ENCODE measurements at regions not wholly inside any gene's neighbourhood (a gene's known extent, or its start where the extent isn't known, plus 50 kb on each side); places are given as distances from the start of the nearest gene placed in this dataset.
"Not testable (repeated sequence)": the region's sequence is repeated elsewhere in the genome, so short reads cannot be mapped to it uniquely, and the experiment has no call there.

DNA sequence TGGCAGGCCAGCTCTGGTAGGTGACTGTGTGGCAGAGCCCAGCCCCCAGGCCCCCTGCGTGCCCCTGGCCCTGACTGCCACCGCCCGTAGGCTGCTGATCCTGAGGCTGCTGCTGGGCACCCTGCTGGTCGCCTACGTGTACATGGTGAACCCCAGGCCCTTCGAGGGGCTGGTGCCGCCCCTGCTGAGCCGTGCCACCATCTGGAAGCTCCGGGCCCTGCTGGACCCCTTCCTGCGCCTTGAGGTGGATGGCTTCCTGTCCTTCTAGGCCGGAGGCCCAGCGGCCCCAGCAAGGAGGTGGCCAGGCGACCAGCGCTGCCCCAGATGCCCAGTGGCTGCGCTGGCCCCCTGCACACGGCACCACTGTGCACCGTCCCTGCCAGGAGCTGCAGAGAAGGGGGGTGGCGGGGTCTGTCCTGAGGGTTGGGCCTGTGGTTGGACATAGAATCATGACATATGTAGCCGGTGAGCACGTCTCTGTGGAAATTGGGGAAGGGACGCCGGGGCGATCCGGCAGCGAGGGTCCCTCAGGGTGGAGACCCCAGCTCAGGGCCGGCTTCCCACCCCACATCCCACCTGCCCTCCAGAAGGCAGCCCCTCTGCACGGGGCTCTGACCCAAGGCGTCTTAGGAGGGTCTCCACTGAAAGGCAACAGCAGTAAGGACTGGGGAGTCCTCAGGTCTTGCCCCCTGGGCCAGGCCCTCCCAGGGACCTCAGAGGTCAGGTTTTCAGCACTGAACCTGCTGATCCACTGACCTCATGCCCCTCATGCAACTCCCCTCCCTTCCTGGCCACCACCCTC lies 185.4 kb downstream of the IGLL1 start:
- no peak for DNase-seq (ENCODE audit: low spot score)

DNA sequence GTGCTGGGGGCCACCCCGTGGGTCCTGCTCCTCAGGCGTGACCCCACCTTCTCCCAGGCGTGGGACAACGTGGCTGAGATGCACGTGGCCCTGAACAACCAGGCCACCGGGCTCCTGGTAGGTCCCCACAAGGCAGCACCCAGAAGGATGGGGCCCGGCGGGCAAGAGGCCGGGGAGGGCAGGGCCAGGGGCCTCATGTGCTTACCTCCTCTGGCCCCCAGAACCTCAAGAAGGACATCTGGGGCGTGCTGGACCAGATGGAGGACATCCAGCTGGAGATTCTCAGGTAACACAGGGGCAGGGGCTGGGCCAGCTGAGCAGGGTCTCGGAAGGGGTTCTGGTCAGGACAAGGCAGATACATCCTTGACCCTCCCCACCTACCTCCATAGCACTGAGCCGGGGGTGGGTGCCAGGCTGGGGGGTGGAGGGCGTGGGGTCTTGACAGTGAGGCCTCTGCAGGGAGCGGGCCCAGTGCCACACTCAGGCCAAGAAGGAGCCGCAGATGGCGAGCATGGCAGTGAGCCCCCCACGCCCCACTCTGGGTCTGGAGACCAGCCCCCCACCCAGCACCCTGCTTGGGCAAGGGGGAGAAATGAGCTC lies 186.3 kb downstream of the IGLL1 start:
- DNase-seq (ENCODE audit: low spot score), result no peak

DNA sequence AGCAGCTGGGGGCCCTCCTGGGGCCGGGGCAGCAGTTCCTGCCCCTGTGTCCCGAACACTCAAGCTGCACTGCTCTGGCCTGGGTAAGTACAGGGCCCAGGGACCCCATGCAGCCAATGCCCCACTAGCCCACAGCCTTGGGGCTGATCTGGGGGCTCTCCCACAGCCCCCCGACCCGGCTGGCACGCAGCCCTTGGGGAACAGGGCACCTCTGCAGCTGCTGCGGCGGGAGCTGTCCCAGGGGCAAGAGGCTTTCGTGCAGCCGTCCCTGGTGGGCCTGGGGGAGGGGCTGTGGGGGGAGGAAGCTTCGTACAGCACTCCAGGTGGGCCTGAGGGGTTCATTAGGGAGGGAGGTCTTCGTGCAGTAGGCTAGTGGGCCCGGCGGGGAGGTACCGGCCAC lies 186.9 kb downstream of the IGLL1 start:
- not testable (repeated sequence) for DNase-seq (ENCODE audit: low spot score)

DNA sequence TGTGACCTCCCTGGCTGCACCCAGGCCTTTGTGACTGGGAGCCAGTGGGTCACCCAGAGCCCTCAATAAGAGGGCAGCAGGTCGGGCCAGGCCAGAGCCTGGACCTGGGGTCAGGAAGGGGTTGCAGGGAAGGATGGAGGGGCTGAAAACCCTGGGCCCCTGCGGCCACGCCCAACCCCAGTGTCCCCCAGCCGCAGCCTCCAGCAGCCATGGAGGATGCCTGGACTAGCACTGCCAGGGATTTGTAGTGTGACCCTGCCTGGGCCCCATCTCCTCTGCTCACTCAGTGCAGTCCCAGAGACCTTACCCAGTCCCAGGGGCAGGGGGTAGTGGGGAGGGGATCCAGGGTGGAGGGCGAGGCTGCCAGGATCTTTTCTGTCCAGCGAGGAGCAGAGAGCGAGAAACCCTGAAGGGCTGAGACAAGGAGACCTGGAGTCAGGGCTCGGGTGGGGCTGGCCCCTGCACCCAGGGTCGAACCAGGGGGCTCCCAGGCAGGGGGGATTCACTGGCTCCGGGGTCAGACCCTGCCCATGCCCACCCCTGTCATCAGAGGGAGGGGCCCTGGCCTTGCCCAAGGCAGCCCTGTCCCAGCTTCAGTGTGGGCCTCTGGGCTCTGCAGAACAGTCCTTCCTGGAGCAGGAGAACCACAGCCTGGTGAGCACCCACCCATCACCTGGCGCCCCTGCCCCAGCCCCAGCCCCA lies 187.5 kb downstream of the IGLL1 start:
- DNase-seq (ENCODE audit: low spot score), result no peak

DNA sequence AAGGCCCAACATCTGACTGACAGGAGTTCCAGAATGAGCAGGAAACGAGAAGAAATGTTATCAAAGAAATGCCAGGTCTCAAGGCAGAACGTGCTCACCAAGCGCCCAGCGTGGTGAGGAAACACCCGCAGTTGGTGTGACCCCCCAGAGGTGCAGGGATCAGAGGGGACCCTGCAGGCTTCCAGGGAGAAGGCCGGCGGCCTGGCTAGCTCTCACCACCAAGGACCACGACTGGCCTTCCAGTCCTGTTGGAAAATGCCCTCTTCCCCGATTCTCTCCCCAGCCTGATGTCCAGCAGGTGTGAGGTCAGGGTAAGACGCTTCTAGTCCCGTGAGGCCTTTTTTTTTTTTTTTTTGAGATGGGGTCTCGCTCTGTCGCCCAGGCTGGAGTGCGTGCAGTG lies 189.1 kb downstream of the IGLL1 start:
- no peak for DNase-seq (ENCODE audit: low spot score)

DNA sequence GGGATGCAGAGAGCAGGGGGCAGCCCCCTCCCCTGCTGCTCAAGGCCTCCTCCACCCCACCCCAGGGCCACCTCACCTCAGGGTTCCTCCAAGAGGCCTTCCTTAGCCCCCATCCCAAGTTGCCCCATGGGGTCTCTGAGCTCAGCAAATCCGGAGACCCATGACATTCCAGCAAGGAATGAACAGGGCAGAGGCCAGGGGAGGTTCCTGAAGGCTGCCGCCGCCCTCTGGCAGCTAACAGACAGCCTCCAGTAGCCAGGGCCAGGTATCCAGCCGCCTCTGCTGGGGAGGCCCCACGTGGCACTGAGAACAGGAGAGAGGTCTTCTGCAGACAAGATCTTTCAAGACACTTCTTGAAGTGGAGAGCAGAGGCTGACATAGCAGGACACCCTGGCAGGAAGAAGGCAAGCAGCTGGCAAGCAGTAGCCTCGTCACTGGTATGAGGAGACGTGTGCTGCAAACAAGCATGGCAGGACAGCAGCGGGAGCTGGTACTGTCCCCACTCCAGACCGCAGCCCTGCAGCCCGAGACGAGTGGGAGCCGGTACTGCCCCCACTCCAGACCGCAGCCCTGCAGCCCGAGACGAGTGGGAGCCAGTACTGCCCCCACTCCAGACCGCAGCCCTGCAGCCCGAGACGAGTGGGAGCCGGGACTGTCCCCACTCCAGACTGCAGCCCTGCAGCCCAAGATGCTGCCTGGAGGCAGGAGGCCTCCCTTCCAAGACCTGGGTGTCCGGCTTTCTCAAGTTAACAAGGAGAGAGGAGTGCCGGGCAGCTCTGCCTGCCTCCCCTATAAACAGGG lies 190.6 kb downstream of the IGLL1 start:
- no peak for DNase-seq (ENCODE audit: low spot score)

DNA sequence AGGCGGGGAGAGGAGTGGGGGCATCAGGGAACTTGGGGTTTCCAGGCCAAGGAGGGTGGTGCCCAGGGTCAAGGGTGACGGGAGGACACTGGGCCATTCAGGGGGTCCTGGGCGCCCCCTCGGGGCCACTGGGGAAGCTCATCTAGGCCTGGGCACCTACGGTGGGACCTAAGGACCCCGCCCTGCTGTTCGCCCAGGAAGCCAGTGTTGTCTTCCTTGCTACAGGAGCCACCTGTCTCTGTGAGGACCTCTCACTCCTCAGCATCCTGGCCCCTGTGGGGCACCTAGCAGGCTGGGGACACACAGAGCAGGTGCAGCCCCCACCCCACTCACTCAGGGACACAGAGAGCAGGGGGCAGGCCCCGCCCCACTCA lies 191.6 kb downstream of the IGLL1 start:
- DNase-seq (ENCODE audit: low spot score), result no peak

DNA sequence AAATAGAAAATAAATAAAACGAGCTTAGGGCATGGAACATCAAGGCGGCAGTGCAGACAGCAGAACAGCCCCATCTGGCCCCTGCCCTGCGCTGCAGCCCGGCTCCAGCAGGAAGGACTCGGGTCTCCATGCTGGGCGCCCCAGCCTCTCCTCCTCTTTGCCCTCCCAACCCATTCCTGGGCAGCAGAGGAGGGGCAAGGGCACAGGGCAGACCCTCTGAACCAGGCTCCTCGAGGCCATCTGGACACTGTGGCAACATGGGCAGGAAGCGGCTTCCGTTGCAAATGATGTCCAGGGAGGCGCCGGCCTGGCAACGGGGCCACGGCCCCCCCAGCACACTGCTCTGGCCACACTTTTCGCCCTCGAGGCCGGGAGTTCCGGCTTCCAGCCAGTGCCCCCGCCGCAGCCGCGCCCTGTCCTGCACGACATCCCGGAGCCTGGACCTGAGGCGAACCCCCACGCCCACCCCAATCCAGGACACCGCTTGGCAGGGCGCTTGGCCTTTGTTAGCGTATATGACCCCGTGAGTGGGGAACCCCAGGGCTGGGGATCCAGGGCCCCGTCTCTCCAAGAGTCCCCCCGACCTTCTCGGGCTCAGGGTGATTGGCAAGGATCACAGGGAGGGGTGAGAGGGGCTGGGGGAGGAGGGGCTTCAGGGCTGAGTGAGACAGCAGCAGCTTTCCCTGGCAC lies 192.1 kb downstream of the IGLL1 start:
- no peak for DNase-seq (ENCODE audit: low spot score)

DNA sequence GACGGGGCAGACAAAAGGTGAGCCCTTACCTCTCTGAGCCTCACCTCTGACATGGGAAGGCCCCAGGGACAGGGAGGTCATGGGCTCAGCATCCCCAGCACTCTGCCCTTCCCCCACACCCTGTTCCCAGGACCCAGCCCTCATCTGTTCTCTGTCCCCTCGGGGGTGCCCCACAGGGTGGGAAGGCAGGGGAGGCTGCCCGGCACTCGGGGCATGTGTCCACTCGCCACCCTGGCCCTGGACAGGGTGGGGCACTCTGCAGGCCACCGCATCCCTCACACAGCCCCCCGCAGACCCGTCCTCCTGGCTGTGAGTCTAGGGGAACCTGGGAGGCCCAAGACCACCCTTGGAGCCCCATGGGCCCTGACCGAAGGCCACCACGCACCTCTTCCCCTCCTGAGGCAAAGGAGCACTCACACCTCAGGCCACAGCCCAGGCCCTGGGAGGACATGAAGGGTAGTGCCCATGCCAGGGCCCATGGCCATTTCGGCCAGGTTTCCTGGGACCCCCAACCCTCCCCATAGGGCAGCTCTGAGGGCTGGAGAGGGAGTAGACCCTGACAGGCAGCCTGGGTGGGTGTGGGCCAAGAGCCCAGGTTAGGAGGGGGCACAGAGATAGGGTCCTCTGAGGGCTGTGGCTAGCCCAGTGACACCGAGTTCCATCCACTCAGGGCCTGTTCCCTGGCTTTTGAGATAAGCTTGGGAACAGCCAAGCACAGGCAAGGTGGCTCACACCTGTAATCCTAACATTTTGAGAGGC lies 193.1 kb downstream of the IGLL1 start:
- DNase-seq (ENCODE audit: low spot score), result no peak

DNA sequence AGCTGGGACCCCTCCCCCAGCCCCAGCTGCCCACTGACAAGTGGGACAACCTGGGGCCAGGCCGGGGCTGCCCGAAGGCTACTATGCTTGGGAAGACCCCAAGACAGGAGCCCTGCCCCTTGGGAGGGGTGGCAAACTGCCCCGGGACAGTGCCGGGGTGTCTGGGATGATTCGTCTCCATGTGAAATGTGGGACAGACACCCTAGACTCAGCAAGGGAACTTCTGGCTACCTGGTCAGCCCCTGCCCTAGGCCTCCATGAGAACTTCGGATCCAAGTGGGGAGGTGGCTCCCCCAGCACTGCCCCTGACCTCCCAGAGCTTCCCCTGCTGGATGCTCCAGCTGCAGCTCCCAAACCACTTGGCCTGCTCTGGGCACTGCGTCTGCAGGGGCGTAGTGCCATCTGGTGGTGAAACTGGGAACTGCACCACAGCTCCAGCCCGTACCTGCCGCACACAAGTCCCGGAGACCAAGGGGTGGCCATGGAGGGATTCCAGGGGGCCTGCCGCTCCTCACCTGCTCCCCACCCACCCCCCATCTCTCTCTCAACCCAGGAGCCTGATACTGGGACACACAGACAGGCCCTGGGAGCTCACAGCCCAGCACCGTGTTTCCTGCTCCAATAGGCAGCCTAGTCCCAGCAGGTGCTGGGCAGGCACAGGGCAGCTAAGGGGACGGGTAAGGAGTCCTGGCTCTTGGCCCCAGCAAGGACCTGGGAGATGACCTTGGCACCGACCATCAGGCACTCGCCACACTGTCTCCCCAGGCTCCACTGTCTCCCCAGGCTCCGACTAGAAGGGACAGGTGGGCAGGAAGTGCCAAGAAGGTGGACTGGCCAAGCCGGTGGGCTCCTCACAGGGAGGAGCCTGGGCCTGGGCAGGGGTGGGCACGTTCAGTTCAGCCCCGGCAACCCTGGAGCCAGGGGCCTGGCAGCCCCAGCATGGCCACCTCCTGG lies 194.1 kb downstream of the IGLL1 start:
- peak; percentile 70 for DNase-seq (ENCODE audit: low spot score)

DNA sequence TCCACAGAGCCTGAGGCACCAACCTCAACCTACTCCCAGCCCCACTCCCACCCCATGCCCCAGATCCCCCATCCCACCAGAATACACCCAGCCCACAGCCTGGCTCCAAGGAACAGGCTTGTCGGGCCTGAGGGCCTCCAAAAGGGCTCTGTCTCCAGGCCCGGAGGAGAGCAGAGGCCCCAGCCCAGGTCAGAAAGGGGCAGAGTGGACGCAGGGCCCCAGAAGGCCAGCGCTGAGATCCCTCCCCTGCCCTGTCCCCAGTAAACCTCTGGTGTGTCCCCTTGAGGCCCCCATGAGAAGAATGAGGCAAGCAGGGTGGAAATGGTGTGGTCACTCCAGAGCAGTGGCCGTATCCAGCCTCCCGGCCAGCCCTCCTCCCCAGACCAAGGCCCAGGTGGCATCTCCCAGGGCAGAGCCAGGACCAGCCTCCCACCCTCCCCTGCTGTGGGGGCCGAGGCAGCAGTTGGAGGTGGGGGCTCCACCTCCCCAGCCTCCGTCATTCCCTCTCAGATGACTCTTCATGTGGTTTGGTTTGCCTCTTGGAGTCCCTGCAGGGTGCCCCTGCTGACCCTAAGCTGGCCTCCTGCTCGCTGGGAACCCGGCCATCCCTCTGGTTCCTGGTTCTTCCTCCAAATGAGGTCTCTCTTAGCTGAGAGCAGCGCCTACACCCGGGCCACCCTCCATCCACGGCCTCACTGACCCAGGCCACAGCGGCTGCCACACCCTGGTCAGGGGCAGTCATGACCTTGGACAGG lies 195.0 kb downstream of the IGLL1 start:
- no peak for DNase-seq (ENCODE audit: low spot score)

DNA sequence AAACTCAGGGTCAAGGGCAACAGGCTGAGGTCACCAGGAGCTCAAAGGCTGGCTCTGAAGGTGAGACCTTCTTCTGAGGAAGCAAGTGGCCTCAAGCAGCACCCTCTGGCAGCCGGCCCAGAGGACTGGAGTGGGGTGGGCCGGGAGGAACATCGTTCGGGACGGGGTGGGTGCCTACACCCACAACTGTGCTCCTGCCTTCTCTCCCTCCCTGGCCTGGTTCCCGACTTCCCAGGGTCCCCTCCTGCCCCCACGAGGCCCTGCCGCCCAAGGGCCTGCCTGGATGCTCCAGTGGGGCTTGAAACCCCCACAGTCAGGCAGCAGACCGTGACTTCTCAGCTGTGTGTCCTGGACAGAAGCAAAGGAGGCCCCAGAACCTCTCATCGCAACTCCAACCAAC lies 195.7 kb downstream of the IGLL1 start:
- no peak for DNase-seq (ENCODE audit: low spot score)

DNA sequence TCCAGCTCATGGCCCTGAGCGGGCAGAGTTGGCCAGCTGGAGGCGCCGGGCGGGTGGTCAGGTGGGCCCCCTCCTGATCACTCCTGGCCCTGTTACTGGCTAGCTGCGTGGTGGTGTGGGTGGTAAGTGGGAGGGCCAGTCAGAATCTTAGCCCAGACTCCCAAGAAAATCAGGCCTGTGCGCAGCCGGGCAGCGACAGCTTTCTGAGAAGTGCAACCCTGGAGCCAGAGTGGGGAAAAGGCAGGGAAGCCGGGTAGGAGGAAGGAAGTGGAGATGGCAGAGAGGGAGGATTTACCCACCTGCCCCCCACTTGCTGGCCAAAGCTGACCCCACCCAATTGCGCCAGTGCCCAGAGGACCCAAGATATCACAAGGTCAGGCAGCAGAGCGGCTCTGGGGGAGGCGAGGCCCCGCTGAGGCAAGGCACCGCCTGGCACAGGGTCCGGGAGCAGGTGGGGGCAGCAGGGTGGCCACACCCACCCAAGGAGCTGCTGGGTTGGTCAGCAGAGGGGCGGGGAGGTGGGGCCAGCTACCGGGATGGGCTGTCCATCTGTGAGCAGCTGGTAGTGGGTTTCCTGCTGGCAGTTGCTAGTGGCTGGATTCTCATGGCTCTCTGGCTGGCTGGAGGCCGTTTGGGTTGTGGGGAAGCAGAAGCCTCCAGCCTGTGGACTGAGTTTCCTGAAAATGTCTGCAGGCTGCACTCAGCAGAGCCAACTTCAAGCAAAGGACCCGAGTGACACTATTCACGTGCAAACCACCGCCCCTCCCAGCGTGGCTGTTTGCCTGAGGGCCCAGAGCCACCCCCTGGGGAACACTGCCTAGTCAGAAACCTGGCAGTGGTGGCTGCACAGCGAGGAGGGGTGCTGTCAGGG lies 196.4 kb downstream of the IGLL1 start:
- DNase-seq (ENCODE audit: low spot score), result no peak

DNA sequence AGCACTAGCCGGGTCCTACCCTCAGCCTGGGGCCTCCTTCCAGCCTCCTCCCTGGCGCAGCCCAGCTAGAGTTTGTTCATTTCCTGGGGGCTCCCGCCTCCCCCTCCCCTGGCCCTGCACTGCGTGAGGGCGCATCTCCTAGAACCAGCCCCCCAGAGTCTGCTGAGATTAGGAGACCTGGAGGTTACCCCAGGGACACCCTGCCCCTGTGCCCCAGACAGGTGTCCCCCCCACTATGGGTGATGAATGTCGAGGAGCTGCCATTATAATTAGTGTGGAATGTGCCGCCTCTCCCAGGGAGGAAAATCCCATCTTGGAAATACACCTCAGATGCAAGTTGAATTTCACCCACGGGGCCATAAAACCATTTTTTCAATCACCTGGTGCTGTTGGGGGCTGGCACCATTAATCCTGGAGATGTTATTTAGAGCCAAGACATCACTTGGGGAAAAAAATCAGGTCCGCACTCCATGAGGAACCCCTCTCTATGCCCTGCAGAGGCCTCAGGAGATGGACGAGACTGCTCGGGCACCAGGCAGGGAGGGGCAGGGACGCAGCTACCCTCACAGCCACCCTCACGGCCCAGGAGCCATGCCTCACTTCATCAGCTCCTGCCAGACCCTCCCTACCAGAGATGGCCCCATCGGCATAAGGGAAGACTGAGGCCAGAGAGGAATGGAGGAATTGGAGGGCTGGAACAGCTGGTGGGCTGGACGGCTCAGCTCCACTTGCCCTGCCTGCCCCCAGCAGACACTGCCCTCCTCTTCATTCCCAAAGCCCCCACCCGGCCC lies 197.5 kb downstream of the IGLL1 start:
- no peak for DNase-seq (ENCODE audit: low spot score)

DNA sequence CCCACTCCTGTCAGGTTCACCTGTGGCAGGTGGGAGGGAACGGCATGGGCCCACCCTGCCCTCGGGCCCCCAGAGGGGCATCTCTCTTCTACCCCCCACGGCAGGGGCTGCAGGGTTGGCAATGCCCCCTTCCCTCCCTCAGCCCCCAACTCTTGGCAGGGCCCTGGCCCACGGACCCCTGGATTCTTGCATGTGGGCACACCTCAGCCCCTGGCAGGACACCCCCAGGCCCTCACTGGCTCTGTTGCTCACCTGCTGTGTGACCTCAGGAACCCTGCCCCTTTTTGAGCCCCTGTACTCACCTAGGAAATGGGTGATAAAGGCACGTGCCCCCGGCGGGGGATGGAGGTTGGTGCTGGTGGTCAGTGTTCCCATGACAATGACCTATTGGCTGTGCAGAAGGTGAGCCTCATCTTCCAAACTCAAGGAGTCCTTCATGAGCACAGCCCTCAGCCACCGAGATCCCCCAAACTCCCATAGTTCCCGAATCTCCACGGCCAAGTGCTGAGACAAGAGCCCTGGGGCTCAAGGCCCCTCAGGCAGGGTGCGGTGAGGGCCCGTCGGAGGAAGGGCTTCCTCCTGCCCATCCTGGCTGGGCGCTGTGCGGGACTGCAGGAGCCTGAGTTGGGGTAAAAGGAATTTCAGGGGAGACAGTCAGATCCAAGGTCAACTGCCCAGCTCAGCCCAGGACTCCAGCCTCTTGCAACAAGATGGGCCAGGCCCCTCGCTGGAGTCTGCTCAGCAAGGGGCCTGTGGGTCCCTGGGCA lies 198.2 kb downstream of the IGLL1 start:
- DNase-seq (ENCODE audit: low spot score), result no peak

DNA sequence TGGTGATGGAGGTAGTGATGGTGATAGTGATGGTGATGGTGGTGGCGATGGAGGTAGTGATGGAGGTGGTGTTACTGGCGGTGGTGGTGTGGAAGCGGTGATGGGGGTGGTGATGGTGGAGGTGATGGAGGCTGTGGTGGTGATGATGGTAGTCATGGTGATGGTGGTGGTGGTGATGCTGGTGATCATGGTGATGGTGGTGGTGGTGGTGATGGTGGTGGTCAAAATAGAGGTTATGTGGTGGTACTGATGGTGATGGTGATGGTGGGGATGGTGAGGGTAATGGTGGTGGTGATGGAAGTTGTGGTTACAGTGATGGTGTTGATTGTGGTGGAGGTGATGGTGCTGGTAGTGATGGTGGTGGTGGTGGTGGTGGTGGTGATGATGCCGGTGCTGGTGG lies 199.2 kb downstream of the IGLL1 start:
- DNase-seq (ENCODE audit: low spot score), result no peak

DNA sequence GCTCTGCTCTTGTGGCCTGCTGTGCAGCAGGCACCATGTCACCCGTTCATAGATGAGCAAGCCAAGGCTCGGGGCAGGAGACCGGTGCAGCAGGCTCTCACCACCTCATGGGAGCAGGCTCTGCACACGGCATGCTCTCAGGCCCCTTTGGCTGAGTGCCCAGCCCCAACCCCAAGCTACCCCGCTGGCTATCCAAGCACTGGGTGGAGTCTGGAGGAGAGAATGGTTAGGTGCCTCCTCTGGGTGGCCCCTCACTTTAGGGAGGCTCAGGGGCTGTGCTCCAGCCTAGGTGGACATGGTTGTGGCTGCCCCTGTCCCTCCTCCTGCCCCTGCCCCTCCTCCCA lies 199.9 kb downstream of the IGLL1 start:
- DNase-seq (ENCODE audit: low spot score), result no peak

All from hematopoietic multipotent progenitor cell treated with erythropoietin and hydrocortisone succinate and interleukin-3 and kit ligand, for 17 days (in vitro differentiated cells).